Testis (tissue), 2 donors: ENCODE measurements at regions not wholly inside any gene's neighbourhood (a gene's known extent, or its start where the extent isn't known, plus 50 kb on each side); places are given as distances from the start of the nearest gene placed in this dataset.

ENCODE experiments used
- DNase-seq: peaks from one replicate; pipeline ENCODE4 v3.0.0-alpha.2; 2019
- H3K27ac ChIP-seq, 2 donors: fragments of 200-600 bp; sonication (generic); one replicate each; pipeline ENCODE4 v1.5.1; 2019
- H3K27me3 ChIP-seq: fragments of 200-600 bp; sonication (generic); one replicate; pipeline ENCODE4 v1.5.1; 2019
- H3K36me3 ChIP-seq: fragments of 200-600 bp; sonication (generic); one replicate; pipeline ENCODE4 v1.5.1; 2017; ENCODE audit warnings: low read depth; ENCODE audit errors: missing control alignments
- H3K4me1 ChIP-seq: fragments of 200-600 bp; sonication (generic); one replicate; pipeline ENCODE4 v1.5.1; 2019
- H3K4me3 ChIP-seq, 2 donors: fragments of 200-600 bp; sonication (generic); one replicate each; pipeline ENCODE4 v1.5.1; 2017 to 2019
- H3K9me3 ChIP-seq: fragments of 200-600 bp; sonication (generic); one replicate; pipeline ENCODE4 v1.5.1; 2017
- POLR2A ChIP-seq: fragments of 450-650 bp; IDR thresholded peaks from one replicate; pipeline ENCODE4 v1.6.1; 2017; ENCODE audit warnings: antibody characterized with exemption, mild to moderate bottlenecking, moderate library complexity
- WGBS, 2 donors: methylation state at CpG; one replicate each; pipeline ENCODE4 v1.1.5; 2018; 5-methylcytosine and 5-hydroxymethylcytosine counted together
- intact Hi-C: fragments of 100-400 bp; cut with DNase I; formaldehyde crosslinking; loops from one replicate; pipeline ENCODE4 v1.15.1; 2023; ENCODE audit warnings: low total_unique reads
- TF ChIP-seq, protein P1 (sequence below), 3 experiments: fragments of 450-650 bp in 2 of 3; fragments of 200-600 bp in 1 of 3; sonication (generic) in 1 of 3; IDR thresholded peaks; one replicate each; pipeline ENCODE4 v1.5.1; 2016 to 2019; ENCODE audit warnings: antibody characterized with exemption in 3 of 3, mild to moderate bottlenecking in 2 of 3, moderate library complexity in 1 of 3

DNA sequence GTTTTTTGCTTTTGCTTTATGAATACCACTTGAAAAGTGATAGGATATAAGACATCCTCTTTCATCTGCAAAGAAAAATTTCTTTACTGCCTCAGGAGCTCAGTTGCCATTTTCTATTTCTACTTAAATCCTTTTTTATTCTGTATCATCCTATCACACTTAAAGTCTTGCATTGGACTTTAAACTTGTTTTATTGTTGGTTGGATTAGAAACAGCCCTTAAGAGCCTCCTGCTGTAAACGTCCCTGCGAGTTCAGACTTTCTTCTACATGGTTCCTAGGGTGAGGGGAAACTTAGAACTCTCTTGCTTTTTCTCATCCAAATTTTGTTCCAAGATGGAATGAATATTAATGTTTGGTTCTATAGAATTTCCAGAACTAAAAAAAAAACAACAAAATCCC lies 234.3 kb downstream of the JRKL start:
- TF ChIP-seq, protein P1, sequence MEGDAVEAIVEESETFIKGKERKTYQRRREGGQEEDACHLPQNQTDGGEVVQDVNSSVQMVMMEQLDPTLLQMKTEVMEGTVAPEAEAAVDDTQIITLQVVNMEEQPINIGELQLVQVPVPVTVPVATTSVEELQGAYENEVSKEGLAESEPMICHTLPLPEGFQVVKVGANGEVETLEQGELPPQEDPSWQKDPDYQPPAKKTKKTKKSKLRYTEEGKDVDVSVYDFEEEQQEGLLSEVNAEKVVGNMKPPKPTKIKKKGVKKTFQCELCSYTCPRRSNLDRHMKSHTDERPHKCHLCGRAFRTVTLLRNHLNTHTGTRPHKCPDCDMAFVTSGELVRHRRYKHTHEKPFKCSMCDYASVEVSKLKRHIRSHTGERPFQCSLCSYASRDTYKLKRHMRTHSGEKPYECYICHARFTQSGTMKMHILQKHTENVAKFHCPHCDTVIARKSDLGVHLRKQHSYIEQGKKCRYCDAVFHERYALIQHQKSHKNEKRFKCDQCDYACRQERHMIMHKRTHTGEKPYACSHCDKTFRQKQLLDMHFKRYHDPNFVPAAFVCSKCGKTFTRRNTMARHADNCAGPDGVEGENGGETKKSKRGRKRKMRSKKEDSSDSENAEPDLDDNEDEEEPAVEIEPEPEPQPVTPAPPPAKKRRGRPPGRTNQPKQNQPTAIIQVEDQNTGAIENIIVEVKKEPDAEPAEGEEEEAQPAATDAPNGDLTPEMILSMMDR (IDR thresholded peaks at IDR 0.05) = no peak
- TF ChIP-seq POLR2A = no peak
- Histone ChIP-seq H3K27me3 (no peaks in the 10 kb centered on the region), H3K9me3 (no peaks in the 10 kb centered on the region), H3K36me3 (no peaks in the 10 kb centered on the region), H3K27ac (no peak overlapping the region), H3K4me1 (no peaks in the 10 kb centered on the region), H3K4me3 (no peak overlapping the region)
- no peak for DNase-seq
- WGBS, 2 donors = 68% methylated on average over 2 of the region's 2 CpGs
- intact Hi-C loops = no loop called here

DNA sequence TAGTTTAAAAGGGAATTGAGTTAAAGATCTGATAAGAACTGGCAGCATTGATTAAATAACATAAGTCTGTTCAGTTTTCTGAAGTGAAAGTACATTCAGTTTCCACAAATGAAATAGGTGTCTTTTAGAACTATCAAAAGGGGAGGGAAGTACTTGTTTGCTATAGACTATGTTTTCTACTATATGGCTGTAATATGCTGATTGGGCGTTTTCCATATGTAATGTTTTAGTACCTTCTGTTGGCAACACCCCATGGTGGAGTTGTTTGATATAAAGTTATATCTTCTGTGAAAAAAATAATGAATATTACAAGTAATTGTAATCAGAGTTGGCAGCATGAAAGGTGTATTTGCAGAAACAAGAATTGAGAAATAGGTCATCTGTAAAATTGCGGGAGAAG lies 237.6 kb downstream of the JRKL start:
- no peaks in the 10 kb centered on the region for H3K36me3 ChIP-seq
- TF ChIP-seq, protein P1 (IDR thresholded peaks at IDR 0.05) = no peak
- no peak for TF ChIP-seq POLR2A
- H3K27ac ChIP-seq = no peak overlapping the region
- no peaks in the 10 kb centered on the region for H3K4me1 ChIP-seq
- no peak overlapping the region for H3K4me3 ChIP-seq
- no peaks in the 10 kb centered on the region for H3K27me3 ChIP-seq
- no peak for DNase-seq
- no peaks in the 10 kb centered on the region for H3K9me3 ChIP-seq
- intact Hi-C loops = no loop called here
- WGBS, 2 donors = 83 to 88% methylated on average over 2 of the region's 2 CpGs

DNA sequence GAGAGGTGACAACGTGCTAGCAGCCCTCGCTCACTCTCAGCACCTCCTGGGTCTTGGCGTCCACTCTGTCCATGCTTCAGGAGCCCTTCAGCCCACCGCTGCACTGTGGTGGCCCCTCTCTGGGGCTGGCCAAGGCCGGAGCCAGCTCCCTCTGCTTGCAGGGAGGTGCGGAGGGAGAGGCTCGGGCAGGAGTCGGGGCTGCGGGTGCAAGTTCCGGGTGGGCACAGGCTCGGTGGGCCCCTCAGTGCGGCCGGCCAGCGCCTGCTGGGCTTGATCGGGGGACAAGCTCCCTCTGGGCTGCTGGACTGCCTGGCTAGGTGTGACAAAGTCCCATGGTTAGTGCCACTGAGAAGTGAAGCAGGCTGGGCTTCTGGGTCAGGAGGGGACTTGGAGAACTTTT lies 245.8 kb downstream of the JRKL start:
- intact Hi-C loops = no loop called here
- H3K4me1 ChIP-seq = no peaks in the 10 kb centered on the region
- TF ChIP-seq, protein P1 (IDR thresholded peaks at IDR 0.05) = no peak
- no peak for TF ChIP-seq POLR2A

DNA sequence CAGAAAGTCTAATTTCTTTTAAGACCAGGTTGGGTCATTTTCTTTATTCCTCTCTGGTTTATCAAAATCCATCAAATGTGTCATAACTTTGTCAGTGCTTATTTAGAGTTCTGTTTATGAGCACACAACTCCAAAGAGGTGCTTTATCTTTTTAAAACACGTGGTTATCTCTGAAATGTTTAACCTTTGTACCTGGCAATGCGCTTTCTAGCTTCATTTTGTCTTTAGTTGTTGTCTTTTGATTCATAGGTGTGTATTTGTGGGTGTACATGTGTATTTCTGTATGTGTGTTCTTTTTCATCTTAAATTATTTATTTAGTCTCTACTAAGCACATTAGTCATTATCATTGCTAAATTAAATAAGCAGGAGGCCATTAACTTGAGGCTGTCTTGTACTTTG lies 251.4 kb downstream of the JRKL start:
- no peak for TF ChIP-seq POLR2A
- TF ChIP-seq, protein P1 (IDR thresholded peaks at IDR 0.05) = no peak
- no peaks in the 10 kb centered on the region for H3K4me1 ChIP-seq
- intact Hi-C loops = no loop called here
- no peak overlapping the region for H3K4me3 ChIP-seq
- no peaks in the 10 kb centered on the region for H3K36me3 ChIP-seq
- no peaks in the 10 kb centered on the region for H3K9me3 ChIP-seq
- H3K27ac ChIP-seq = no peak overlapping the region
- H3K27me3 ChIP-seq = no peaks in the 10 kb centered on the region
- 62 to 66% methylated on average over 2 of the region's 2 CpGs for WGBS, 2 donors
- DNase-seq = no peak

More for the DNA sequence above, 245.8 kb downstream of the JRKL start:
- no peak for DNase-seq
- no peak overlapping the region for H3K4me3 ChIP-seq
- WGBS, 2 donors = 84 to 94% methylated on average over 8 to 15 of the region's 15 CpGs
- H3K9me3 ChIP-seq = no peaks in the 10 kb centered on the region
- H3K27me3 ChIP-seq = no peaks in the 10 kb centered on the region
- no peaks in the 10 kb centered on the region for H3K36me3 ChIP-seq
- no peak overlapping the region for H3K27ac ChIP-seq

DNA sequence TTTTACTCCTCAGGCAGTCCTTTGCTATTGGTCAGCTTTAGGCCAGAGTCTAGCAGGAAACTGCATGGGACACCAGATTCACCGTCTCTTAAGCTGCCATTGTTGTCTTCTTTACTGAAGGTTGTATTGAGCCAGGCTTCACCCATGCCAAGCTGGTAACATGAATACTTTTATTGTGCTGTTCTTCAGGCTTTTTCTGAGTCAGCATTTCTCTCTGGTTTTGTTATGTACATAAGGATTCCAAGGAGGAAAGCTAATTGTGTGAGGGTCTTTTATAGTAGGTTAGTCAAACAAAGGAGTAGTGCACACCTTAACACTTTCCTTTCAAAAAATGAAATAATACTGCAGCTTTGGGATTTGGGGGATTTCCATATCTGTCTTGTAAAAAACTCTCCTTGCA lies 252.8 kb downstream of the JRKL start:
- H3K9me3 ChIP-seq = no peaks in the 10 kb centered on the region
- H3K4me1 ChIP-seq = no peaks in the 10 kb centered on the region
- 81 to 94% methylated on average over 1 of the region's 1 CpG for WGBS, 2 donors
- H3K36me3 ChIP-seq = no peaks in the 10 kb centered on the region
- intact Hi-C loops = no loop called here
- H3K4me3 ChIP-seq = no peak overlapping the region
- H3K27ac ChIP-seq = no peak overlapping the region
- TF ChIP-seq POLR2A = no peak
- TF ChIP-seq, protein P1 (IDR thresholded peaks at IDR 0.05) = no peak
- no peak for DNase-seq
- no peaks in the 10 kb centered on the region for H3K27me3 ChIP-seq
